ENCODE measurements at regions not wholly inside any gene's neighbourhood (a gene's known extent, or its start where the extent isn't known, plus 50 kb on each side); places are given as distances from the start of the nearest gene placed in this dataset.

DNA sequence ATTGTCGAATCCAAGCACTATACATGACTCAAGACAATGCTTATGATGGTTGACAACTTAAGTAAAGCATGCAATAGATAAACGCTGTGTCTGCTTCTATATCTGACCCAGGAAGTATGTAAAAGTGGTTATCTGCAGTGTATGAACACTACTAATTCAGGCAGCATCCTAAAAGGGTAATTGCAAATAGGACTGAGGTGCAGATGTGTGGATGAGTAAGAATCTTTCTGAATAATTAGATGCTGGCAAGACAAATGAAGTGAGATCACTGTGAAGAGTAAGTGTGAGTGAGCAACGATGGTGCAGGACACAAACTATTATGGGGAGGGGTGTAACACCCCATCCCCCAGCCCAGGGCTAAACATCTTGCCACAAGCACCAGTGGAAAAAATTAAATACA lies 195.7 kb upstream of the CHRNA7 start:
- no peak for TF ChIP-seq EZH2phosphoT487 (IDR thresholded peaks at IDR 0.05; ENCODE audit: insufficient read depth, low read depth)
- TF ChIP-seq EZH2 (IDR thresholded peaks at IDR 0.05; ENCODE audit: insufficient read depth, poor library complexity, severe bottlenecking) = no peak

Data from GM23248 (cell line).